ENCODE measurements at regions not wholly inside any gene's neighbourhood (a gene's known extent, or its start where the extent isn't known, plus 50 kb on each side); places are given as distances from the start of the nearest gene placed in this dataset.
A peak's percentile ranks its signal among the peaks of the same experiment; 100 is the strongest.

- Histone ChIP-seq H3K4me1 (ENCODE audit: insufficient read depth, poor library complexity, severe bottlenecking) (no peaks in the 10 kb centered on the region), H3K4me3 (ENCODE audit: severe bottlenecking) (no peak overlapping the region), H3K36me3 (ENCODE audit: low read depth) (no peaks in the 10 kb centered on the region), H3K27ac (ENCODE audit: poor library complexity, severe bottlenecking) (no peak overlapping the region), H3K9me3 (ENCODE audit: severe bottlenecking) (no peaks in the 10 kb centered on the region), H3K27me3 (ENCODE audit: insufficient read depth, poor library complexity, severe bottlenecking) (no peaks in the 10 kb centered on the region)
- TF ChIP-seq CTCF (IDR thresholded peaks at IDR 0.05; ENCODE audit: poor library complexity, severe bottlenecking), result no peak
- DNase-seq (ENCODE audit: low spot score) (no peak), ATAC-seq (ENCODE audit: low read depth) (no peak)
These were observed 535.6 kb upstream of the GHITM start for GRCh38 chr10:83603708-83604107.

GRCh38 chr10:83605783-83606630, 533.3 kb upstream of the GHITM start:
- H3K27me3 ChIP-seq (ENCODE audit: insufficient read depth, poor library complexity, severe bottlenecking), result no peaks in the 10 kb centered on the region
- H3K27ac ChIP-seq (ENCODE audit: poor library complexity, severe bottlenecking), result no peak overlapping the region
- H3K4me3 ChIP-seq (ENCODE audit: severe bottlenecking), result no peak overlapping the region
- no peak for ATAC-seq (ENCODE audit: low read depth)
- no peaks in the 10 kb centered on the region for H3K36me3 ChIP-seq (ENCODE audit: low read depth)
- no peak for DNase-seq (ENCODE audit: low spot score)
- no peak for TF ChIP-seq CTCF (IDR thresholded peaks at IDR 0.05; ENCODE audit: poor library complexity, severe bottlenecking)
- H3K4me1 ChIP-seq (ENCODE audit: insufficient read depth, poor library complexity, severe bottlenecking), result no peaks in the 10 kb centered on the region
- no peaks in the 10 kb centered on the region for H3K9me3 ChIP-seq (ENCODE audit: severe bottlenecking)

GRCh38 chr10:83607959-83608745, 531.2 kb upstream of the GHITM start:
- DNase-seq (ENCODE audit: low spot score) (no peak), ATAC-seq (ENCODE audit: low read depth) (no peak)
- H3K4me3 ChIP-seq (ENCODE audit: severe bottlenecking), result no peak overlapping the region
- no peaks in the 10 kb centered on the region for H3K4me1 ChIP-seq (ENCODE audit: insufficient read depth, poor library complexity, severe bottlenecking)
- no peaks in the 10 kb centered on the region for H3K36me3 ChIP-seq (ENCODE audit: low read depth)
- H3K27me3 ChIP-seq (ENCODE audit: insufficient read depth, poor library complexity, severe bottlenecking), result no peaks in the 10 kb centered on the region
- no peak overlapping the region for H3K27ac ChIP-seq (ENCODE audit: poor library complexity, severe bottlenecking)
- H3K9me3 ChIP-seq (ENCODE audit: severe bottlenecking), result no peaks in the 10 kb centered on the region
- no peak for TF ChIP-seq CTCF (IDR thresholded peaks at IDR 0.05; ENCODE audit: poor library complexity, severe bottlenecking)

- H3K4me1 ChIP-seq (ENCODE audit: insufficient read depth, poor library complexity, severe bottlenecking), result no peaks in the 10 kb centered on the region
These were observed 527.3 kb upstream of the GHITM start for GRCh38 chr10:83612050-83612449.

More at GRCh38 chr10:83612050-83612449, 527.3 kb upstream of the GHITM start:
- Histone ChIP-seq H3K4me3 (ENCODE audit: severe bottlenecking) (no peak overlapping the region), H3K9me3 (ENCODE audit: severe bottlenecking) (no peaks in the 10 kb centered on the region), H3K27me3 (ENCODE audit: insufficient read depth, poor library complexity, severe bottlenecking) (no peaks in the 10 kb centered on the region), H3K27ac (ENCODE audit: poor library complexity, severe bottlenecking) (no peak overlapping the region), H3K36me3 (ENCODE audit: low read depth) (no peaks in the 10 kb centered on the region)
- peak; percentile 45; the same call in 1 of the 3 replicates for ATAC-seq (ENCODE audit: low read depth)
- no peak for TF ChIP-seq CTCF (IDR thresholded peaks at IDR 0.05; ENCODE audit: poor library complexity, severe bottlenecking)
- no peak for DNase-seq (ENCODE audit: low spot score)

All from RWPE2 (cell line).